ENCODE measurements at regions not wholly inside any gene's neighbourhood (a gene's known extent, or its start where the extent isn't known, plus 50 kb on each side); places are given as distances from the start of the nearest gene placed in this dataset.

DNA sequence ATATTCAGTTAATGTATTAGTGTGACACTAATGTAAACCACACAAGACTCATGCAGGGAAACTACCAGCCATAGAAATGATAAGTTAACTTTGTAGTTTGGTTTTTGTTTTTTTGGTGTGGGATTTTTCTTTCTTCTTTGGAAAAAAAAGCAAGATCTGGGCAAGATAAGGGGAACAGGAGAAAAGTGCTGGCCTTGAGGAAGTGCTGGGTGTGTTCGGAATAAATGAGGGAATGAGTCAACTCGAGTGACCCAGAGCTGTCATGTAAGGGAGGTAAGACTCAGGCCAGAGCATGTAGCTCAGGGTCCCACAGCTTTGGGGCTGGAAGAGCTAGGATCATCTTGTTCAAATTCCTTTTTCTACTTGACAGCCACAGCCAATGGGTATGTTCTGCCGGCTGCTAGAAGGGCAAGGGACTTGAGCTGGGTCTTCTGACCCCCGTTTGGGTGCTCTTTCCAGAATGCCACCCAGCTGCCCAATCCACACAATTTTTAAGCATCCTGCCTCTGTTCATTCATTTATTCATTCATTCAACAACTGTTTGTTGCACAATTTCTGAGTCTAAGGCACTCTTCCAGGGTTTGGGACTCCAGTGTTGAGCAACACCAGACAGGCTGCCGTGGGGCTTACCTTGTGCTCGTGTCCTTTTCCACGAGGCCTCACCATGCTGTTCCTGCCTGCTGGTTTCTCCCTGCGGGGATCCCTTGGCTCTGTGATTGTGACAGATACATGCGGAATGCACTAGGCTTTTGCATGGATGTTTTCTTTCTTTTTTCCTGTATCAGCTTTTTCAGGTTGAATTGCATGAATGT lies 54.5 kb downstream of the CLDN34 start:
- DNase-seq: no peak

- DNase-seq: no peak
Measured at GRCh38 chrX:10022273-10022541, 55.0 kb downstream of the CLDN34 start.

- DNase-seq: no peak
Measured at GRCh38 chrX:10022580-10023245, 55.6 kb downstream of the CLDN34 start.

DNA sequence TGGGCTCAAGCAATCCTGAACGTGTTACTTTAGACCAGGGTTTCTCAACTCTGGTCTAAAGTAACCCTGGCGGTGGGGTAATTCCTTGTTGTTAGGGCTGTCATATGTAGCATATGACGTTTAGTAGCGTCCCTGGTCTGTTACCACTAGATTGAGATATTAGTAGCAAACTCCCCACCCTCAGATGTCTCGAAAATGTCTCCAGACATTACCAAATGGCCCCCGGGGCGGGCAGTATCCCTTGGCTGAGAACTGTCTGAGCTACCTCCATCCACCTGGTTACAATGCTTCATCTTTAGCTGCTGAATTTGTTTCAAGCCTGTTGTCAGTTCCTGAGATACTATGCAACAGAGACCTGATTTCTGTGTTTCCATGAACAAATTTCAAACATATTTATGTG lies 56.7 kb downstream of the CLDN34 start:
- DNase-seq: no peak

GRCh38 chrX:10025742-10026493 lies 58.8 kb downstream of the CLDN34 start:
- no peak for DNase-seq

- no peak for DNase-seq
Measured at GRCh38 chrX:10028283-10029104, 61.3 kb downstream of the CLDN34 start.

DNA sequence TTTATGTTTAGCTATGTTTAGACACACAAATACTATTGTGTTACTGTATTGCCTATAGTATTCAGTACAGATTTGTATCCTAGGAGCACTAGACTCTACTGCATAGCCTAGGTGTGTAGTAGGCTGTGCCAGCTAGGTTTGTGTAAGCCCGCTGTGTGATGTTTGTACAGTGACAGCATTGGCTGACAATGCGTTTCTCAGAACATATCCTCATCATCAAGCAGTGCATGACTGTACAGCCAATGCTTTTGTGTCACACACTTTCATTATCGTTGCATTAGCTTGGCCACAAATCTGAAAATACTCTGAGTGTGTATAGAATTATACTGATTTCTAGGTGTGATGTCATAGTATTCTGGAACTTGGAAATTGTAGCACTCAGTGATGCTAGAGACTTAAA lies 63.4 kb downstream of the CLDN34 start:
- DNase-seq: no peak

DNA sequence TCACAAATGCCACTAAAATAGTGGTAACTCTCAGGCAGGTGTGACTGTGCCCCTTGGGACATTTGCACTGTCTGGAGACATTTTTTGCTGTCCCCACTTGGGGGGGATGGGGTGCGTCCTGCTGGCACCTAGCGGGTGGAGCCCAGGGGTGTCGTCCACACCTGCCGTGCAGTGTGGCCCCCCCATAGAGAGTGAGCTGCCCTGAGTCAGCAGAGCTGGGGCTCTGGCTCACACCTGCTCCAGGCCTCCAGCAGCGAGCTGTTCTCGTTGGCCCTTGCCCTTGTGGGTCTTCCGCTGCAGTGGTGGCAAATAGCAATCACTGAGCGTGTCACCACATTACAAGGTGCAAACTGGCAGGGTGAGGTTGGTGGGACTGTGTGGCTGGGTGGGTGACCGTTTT lies 64.6 kb downstream of the CLDN34 start:
- DNase-seq: no peak

DNA sequence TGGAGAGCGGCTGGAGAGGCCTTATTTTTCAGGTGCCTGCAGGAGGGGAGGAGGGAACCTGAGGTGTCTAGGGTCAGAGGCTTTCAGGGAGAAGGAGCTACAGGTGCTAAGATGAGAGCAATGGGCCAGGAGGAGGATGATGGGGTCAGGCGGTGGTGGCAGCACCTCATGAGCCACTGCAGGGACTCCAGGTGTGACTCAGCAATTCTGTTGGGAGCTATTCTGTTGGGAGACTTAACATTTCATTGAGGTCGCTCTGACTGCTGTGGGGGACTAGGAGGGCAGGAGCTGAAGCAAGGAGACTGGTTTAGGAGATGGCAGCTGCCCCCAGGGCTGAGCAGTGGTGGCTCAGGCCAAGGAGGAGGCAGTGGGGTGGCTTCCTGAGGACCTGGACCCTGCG lies 65.0 kb downstream of the CLDN34 start:
- DNase-seq: no peak

- DNase-seq: no peak
Measured at GRCh38 chrX:10033375-10034007, 66.3 kb downstream of the CLDN34 start.

- no peak for DNase-seq
Measured at GRCh38 chrX:10034740-10035260, 67.6 kb downstream of the CLDN34 start.

- DNase-seq: no peak
Measured at GRCh38 chrX:10038585-10038984, 71.4 kb downstream of the CLDN34 start.

- no peak for DNase-seq
Measured at GRCh38 chrX:10039821-10040793, 72.9 kb downstream of the CLDN34 start.

- DNase-seq: no peak
Measured at GRCh38 chrX:10040961-10041360, 73.8 kb downstream of the CLDN34 start.

DNA sequence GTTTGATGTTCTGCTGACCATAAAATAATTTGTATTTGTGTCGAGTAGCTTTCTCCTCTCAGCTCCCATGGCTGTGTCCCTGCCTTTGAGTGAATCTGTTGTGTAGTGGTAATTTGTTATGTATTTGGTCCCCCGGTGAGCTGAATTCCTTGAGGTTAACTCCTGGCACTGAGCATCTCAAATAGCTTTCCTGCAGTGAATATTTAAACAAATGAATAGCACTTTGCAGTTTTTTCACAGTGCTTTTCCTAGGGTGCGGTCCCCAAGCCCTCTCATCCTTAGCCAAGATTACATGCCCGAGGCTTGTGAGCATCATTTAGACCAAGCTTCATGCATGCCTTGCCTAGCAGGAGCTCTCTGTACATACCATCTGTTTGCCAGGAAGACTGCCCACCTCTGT lies 74.2 kb downstream of the CLDN34 start:
- DNase-seq: no peak

- DNase-seq: no peak
Measured at GRCh38 chrX:10042055-10042454, 74.9 kb downstream of the CLDN34 start.

GRCh38 chrX:10043386-10043785 lies 76.2 kb downstream of the CLDN34 start:
- DNase-seq: no peak

DNA sequence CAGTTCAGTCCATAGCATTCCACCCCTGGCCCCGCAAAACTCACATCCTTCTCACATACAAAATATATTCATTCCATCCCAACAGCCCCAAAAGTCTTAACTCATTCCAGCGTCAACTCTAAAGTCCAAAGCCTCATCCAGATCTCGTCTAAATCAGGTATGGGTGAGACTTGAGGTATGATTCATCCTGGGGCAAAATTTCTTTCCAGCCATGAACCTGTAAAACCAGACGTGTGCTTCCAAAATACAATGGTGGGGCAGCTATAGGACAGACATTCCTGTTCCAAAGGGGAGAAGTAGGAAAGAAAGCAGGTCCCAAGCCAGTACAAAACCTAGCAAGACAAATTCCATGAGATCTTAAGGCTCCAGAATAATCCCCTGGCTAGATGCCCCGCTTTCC lies 76.9 kb downstream of the CLDN34 start:
- DNase-seq: no peak

GRCh38 chrX:10045327-10046000 lies 78.3 kb downstream of the CLDN34 start:
- DNase-seq: no peak

- no peak for DNase-seq
Measured at GRCh38 chrX:10047133-10047532, 80.0 kb downstream of the CLDN34 start.

GRCh38 chrX:10047631-10048030 lies 80.5 kb downstream of the CLDN34 start:
- no peak for DNase-seq

All from NCI-H2029 treated with DMSO at 0.1 percent for 48 hours (cell line).